ENCODE measurements at regions not wholly inside any gene's neighbourhood (a gene's known extent, or its start where the extent isn't known, plus 50 kb on each side); places are given as distances from the start of the nearest gene placed in this dataset.

GRCh38 chr6:146908786-146909185, 295.4 kb upstream of the STXBP5 start:
- Histone ChIP-seq H3K27ac (ENCODE audit: low read length) (no peak overlapping the region), H3K27me3 (ENCODE audit: control insufficient read depth, insufficient read depth, low read length) (no peaks in the 10 kb centered on the region)

GRCh38 chr6:146909376-146909775, 294.8 kb upstream of the STXBP5 start:
- Histone ChIP-seq H3K27me3 (ENCODE audit: control insufficient read depth, insufficient read depth, low read length) (no peaks in the 10 kb centered on the region), H3K9me3 (ENCODE audit: control insufficient read depth, low read depth, low read length) (no peaks in the 10 kb centered on the region), H3K4me3 (ENCODE audit: low read length) (no peak overlapping the region), H3K27ac (ENCODE audit: low read length) (no peak overlapping the region), H3K36me3 (ENCODE audit: control insufficient read depth, insufficient read depth, low read length) (no peaks in the 10 kb centered on the region), H3K4me1 (ENCODE audit: control insufficient read depth, insufficient read depth, low read length) (peaks cover 10% of the 10 kb centered on the region)
- no CpG with 5 or more reads among the region's 2 CpGs for WGBS (ENCODE audit: insufficient coverage, low lambda C conversion rate)
- DNase-seq = peak in 1 of 2 donors; percentile 13

More at GRCh38 chr6:146908786-146909185, 295.4 kb upstream of the STXBP5 start:
- Histone ChIP-seq H3K9me3 (ENCODE audit: control insufficient read depth, low read depth, low read length) (no peaks in the 10 kb centered on the region), H3K36me3 (ENCODE audit: control insufficient read depth, insufficient read depth, low read length) (no peaks in the 10 kb centered on the region), H3K4me1 (ENCODE audit: control insufficient read depth, insufficient read depth, low read length) (peaks cover 5% of the 10 kb centered on the region), H3K4me3 (ENCODE audit: low read length) (no peak overlapping the region)
- WGBS (ENCODE audit: insufficient coverage, low lambda C conversion rate) = 100% methylated on average over 1 of the region's 4 CpGs
- DNase-seq = no peak

GRCh38 chr6:146909886-146910285, 294.3 kb upstream of the STXBP5 start:
- no peak for DNase-seq
- WGBS (ENCODE audit: insufficient coverage, low lambda C conversion rate) = no CpG with 5 or more reads among the region's 2 CpGs

GRCh38 chr6:146910611-146911010, 293.6 kb upstream of the STXBP5 start:
- Histone ChIP-seq H3K9me3 (ENCODE audit: control insufficient read depth, low read depth, low read length) (no peaks in the 10 kb centered on the region), H3K27me3 (ENCODE audit: control insufficient read depth, insufficient read depth, low read length) (no peaks in the 10 kb centered on the region), H3K4me3 (ENCODE audit: low read length) (no peak overlapping the region), H3K36me3 (ENCODE audit: control insufficient read depth, insufficient read depth, low read length) (no peaks in the 10 kb centered on the region), H3K27ac (ENCODE audit: low read length) (no peak overlapping the region), H3K4me1 (ENCODE audit: control insufficient read depth, insufficient read depth, low read length) (peaks cover 17% of the 10 kb centered on the region)
- peak in 1 of 2 donors; percentile 8 for DNase-seq
- no CpG with 5 or more reads among the region's 2 CpGs for WGBS (ENCODE audit: insufficient coverage, low lambda C conversion rate)

More at GRCh38 chr6:146909886-146910285, 294.3 kb upstream of the STXBP5 start:
- Histone ChIP-seq H3K9me3 (ENCODE audit: control insufficient read depth, low read depth, low read length) (no peaks in the 10 kb centered on the region), H3K27me3 (ENCODE audit: control insufficient read depth, insufficient read depth, low read length) (no peaks in the 10 kb centered on the region), H3K27ac (ENCODE audit: low read length) (no peak overlapping the region), H3K36me3 (ENCODE audit: control insufficient read depth, insufficient read depth, low read length) (no peaks in the 10 kb centered on the region), H3K4me1 (ENCODE audit: control insufficient read depth, insufficient read depth, low read length) (peaks cover 13% of the 10 kb centered on the region), H3K4me3 (ENCODE audit: low read length) (no peak overlapping the region)

- Histone ChIP-seq H3K27me3 (ENCODE audit: control insufficient read depth, insufficient read depth, low read length) (no peaks in the 10 kb centered on the region), H3K27ac (ENCODE audit: low read length) (no peak overlapping the region), H3K4me1 (ENCODE audit: control insufficient read depth, insufficient read depth, low read length) (peaks cover 22% of the 10 kb centered on the region), H3K36me3 (ENCODE audit: control insufficient read depth, insufficient read depth, low read length) (no peaks in the 10 kb centered on the region), H3K4me3 (ENCODE audit: low read length) (no peak overlapping the region), H3K9me3 (ENCODE audit: control insufficient read depth, low read depth, low read length) (no peaks in the 10 kb centered on the region)
- no CpG with 5 or more reads among the region's 4 CpGs for WGBS (ENCODE audit: insufficient coverage, low lambda C conversion rate)
- no peak for DNase-seq
Measured at GRCh38 chr6:146911635-146912215, 292.5 kb upstream of the STXBP5 start.

GRCh38 chr6:146912730-146913685, 291.2 kb upstream of the STXBP5 start:
- no peaks in the 10 kb centered on the region for H3K9me3 ChIP-seq (ENCODE audit: control insufficient read depth, low read depth, low read length)
- H3K4me3 ChIP-seq (ENCODE audit: low read length) = no peak overlapping the region
- H3K4me1 ChIP-seq (ENCODE audit: control insufficient read depth, insufficient read depth, low read length) = peaks cover 22% of the 10 kb centered on the region
- no peak overlapping the region for H3K27ac ChIP-seq (ENCODE audit: low read length)
- no peaks in the 10 kb centered on the region for H3K36me3 ChIP-seq (ENCODE audit: control insufficient read depth, insufficient read depth, low read length)
- H3K27me3 ChIP-seq (ENCODE audit: control insufficient read depth, insufficient read depth, low read length) = no peaks in the 10 kb centered on the region
- 67% methylated on average over 3 of the region's 7 CpGs for WGBS (ENCODE audit: insufficient coverage, low lambda C conversion rate)
- peak in 1 of 2 donors; percentile 13 for DNase-seq

- Histone ChIP-seq H3K4me3 (ENCODE audit: low read length) (no peak overlapping the region), H3K36me3 (ENCODE audit: control insufficient read depth, insufficient read depth, low read length) (no peaks in the 10 kb centered on the region), H3K27me3 (ENCODE audit: control insufficient read depth, insufficient read depth, low read length) (no peaks in the 10 kb centered on the region), H3K4me1 (ENCODE audit: control insufficient read depth, insufficient read depth, low read length) (peaks cover 22% of the 10 kb centered on the region), H3K9me3 (ENCODE audit: control insufficient read depth, low read depth, low read length) (no peaks in the 10 kb centered on the region), H3K27ac (ENCODE audit: low read length) (peak overlapping the region; percentile 75)
- DNase-seq = peak; percentile 63 to 80
- WGBS (ENCODE audit: insufficient coverage, low lambda C conversion rate) = no CpG with 5 or more reads among the region's 15 CpGs
Measured at GRCh38 chr6:146913842-146914488, 290.3 kb upstream of the STXBP5 start.

- Histone ChIP-seq H3K27me3 (ENCODE audit: control insufficient read depth, insufficient read depth, low read length) (no peaks in the 10 kb centered on the region), H3K36me3 (ENCODE audit: control insufficient read depth, insufficient read depth, low read length) (no peaks in the 10 kb centered on the region), H3K4me1 (ENCODE audit: control insufficient read depth, insufficient read depth, low read length) (peaks cover 22% of the 10 kb centered on the region), H3K27ac (ENCODE audit: low read length) (peak overlapping the region; percentile 75), H3K9me3 (ENCODE audit: control insufficient read depth, low read depth, low read length) (no peaks in the 10 kb centered on the region), H3K4me3 (ENCODE audit: low read length) (no peak overlapping the region)
- peak; percentile 72 to 87 for DNase-seq
- WGBS (ENCODE audit: insufficient coverage, low lambda C conversion rate) = 63% methylated on average over 4 of the region's 8 CpGs
Measured at GRCh38 chr6:146914489-146915483, 289.4 kb upstream of the STXBP5 start.

GRCh38 chr6:146915671-146916127, 288.5 kb upstream of the STXBP5 start:
- no peaks in the 10 kb centered on the region for H3K9me3 ChIP-seq (ENCODE audit: control insufficient read depth, low read depth, low read length)
- peak overlapping the region; percentile 75 for H3K27ac ChIP-seq (ENCODE audit: low read length)
- no peak overlapping the region for H3K4me3 ChIP-seq (ENCODE audit: low read length)
- H3K27me3 ChIP-seq (ENCODE audit: control insufficient read depth, insufficient read depth, low read length) = no peaks in the 10 kb centered on the region
- DNase-seq = peak in 1 of 2 donors; percentile 27
- no peaks in the 10 kb centered on the region for H3K36me3 ChIP-seq (ENCODE audit: control insufficient read depth, insufficient read depth, low read length)
- H3K4me1 ChIP-seq (ENCODE audit: control insufficient read depth, insufficient read depth, low read length) = peaks cover 22% of the 10 kb centered on the region

Measured in large intestine (tissue), 3 donors.